ENCODE measurements at regions not wholly inside any gene's neighbourhood (a gene's known extent, or its start where the extent isn't known, plus 50 kb on each side); places are given as distances from the start of the nearest gene placed in this dataset.

DNA sequence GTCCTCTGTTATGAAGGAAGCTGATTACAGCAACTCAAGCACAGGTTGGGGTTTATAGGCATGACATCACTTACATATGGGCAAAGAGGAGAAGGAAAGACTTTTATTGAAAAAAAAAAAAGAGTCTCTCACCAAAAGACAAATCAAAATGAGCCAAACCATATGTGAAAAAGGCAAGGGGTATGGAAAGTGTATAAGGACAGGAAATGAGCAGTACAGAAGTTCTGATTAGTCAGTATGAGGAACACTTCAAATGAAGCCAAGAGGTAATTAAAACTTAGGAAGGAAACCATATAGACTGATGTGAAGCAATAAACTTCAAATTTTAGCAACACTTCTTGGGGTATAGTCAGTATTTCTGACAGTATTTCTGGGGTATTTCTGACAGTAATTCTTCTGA lies 1372.6 kb downstream of the CDH11 start:
- DNase-seq, result no peak

DNA sequence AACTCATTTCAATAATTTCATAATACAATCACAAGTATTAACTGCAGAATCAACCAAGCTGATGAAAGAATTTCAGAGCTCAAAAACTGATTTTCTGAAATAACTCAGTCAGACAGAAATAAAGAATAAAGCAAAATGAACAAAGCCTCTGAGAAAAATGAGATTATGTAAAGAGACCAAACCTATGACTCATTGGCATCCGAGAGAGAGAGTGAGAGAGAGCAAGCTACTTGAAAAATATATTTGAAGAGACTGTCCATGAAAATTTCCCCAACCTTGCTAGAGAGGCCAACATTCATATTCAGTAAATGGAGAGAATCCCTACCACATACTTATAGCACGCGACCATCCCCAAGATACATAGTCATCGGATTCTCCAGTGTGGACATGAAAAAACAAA lies 1376.4 kb downstream of the CDH11 start:
- no peak for DNase-seq

DNA sequence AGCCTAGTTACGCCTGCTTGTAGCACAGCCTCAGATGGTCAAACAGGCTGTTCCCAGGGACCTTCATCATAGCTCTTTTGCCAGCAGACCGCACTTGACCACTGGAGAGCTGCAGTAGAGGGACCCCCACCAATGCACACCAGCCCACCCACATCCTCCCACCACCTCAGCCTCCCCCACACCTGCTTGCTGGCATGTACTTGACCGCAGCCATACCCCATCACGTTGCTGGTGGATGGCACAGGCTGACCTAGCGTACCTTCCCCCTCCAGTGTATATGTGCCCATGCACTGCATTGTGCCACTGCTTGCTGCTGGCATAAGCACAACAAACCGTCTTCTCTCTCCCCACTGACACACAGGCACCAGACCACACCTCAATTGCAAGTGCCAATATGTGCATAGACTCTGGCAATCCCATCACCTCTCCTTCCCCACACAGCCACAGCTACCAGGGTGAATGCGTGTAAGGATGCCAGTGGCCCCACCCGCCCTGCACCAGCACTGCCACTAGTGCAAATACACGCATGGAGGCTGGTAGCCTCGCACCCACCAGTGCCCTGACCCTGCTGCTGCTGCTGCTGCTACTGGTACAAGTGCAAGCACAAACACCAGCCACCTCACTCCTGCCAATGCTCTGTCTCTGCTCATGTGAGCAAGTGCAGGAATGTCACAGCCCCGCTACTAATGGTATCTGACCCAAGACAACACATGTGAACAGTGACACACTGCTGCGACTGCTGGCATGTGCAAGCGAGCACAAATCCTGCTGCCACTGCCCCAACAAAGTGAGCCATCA lies 1377.6 kb downstream of the CDH11 start:
- DNase-seq, result no peak

DNA sequence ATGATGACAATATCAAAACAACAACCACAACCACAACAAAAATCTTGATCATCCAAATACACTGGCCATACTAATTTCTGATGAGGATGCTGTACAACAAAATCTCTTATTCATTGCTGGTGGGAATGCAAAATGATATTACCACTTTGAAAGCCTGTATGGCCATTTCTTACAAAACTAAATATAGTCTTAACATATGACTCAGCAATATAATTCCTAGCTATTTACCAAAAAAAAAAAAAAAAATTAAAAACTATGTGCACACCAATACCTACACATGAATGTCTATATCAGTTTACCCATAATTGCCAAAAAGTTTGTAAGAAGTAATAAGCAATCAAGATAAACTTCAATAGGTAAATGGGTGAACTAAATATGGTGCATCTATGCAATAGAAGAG lies 1379.7 kb downstream of the CDH11 start:
- no peak for DNase-seq

DNA sequence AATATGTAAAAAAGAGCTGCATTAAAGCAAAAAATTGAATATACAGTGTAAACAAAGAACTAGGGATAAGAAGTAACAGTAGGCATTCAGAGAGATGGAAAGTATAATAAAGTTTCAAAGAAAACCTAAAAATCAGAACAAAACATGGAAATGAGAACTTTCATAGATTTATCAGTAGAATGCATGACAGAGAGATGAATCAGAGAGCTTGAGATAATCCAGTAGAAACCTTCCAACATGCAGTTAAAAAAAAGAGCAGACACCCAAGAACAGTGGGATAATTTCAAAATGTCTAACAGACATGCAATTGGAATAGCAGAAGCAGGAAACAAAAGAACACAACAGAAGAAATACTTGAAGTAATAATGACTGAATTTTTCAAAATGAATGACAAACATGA lies 1384.2 kb downstream of the CDH11 start:
- DNase-seq, result no peak

DNA sequence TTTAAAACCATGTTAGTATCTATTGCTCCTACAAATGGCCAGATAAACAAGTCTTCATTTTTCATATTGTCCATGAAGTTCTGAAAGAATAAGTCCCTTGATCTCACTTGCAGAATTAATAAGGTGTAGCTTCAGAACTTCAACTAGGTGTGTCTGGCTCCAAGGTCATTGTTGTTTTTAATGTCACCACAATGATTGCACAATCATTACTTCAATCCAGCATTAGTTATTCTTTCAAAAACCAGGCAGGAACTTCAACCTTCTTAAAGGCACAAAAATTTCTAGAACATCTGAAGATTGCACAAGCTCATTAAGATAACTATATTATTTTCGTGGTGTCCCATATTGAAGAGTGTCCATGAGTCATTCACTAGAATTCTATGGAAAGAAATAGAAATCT lies 1386.4 kb downstream of the CDH11 start:
- DNase-seq, result no peak

DNA sequence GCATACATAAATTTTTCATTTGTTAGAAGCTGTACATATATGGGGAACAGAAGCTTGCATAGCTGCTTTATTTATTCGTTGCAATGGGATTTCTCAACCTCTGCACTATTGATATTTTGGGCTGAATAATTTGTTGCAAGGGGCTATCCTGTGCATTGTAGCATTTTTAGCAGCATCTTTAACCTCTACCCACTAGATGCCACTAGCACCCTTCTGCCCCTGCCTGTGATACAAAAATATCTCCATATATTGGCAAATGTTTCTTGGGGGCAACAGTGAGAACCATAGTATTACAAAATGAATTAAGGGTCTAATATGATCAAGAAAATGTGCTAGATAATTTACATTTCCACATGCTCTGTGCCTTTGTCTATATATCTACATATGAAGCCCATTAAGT lies 1401.0 kb downstream of the CDH11 start:
- DNase-seq, result no peak

DNA sequence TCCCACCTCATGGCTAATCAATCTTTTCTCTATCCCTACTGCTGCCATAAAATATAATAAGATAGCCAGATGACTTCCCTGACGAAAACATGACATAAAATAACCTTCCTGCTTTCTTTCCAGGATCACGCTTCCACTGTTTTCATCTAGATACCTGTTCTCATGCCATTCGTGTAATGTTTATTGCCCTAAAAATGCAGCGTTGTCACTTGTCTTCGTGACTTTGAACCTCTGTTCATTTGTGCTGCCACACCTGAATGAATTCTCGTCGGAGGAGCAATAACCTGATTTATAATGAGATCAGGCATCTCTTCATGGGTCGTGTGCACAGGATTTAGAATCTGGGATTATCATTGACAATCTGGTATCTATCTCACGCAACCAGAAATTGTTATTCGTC lies 1401.9 kb downstream of the CDH11 start:
- DNase-seq, result no peak

DNA sequence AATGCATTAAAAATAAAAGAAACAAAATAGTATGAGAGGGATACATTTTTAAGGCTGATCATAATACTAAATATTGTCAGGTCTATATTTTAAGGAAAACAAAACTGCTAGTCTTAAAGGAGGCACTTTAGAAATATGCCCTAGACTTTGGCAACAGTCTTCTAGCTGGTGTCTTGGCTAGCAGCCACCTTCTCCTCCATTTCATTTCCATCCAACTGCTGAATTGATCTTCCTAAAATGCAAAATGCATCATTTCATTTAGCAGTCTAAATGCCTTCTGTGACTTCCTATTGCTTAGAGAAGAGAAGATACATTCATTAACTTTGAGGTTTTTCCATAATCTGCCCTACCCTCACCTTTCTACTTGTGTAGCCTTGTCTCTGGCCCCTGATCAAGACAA lies 1404.1 kb downstream of the CDH11 start:
- DNase-seq, result no peak

DNA sequence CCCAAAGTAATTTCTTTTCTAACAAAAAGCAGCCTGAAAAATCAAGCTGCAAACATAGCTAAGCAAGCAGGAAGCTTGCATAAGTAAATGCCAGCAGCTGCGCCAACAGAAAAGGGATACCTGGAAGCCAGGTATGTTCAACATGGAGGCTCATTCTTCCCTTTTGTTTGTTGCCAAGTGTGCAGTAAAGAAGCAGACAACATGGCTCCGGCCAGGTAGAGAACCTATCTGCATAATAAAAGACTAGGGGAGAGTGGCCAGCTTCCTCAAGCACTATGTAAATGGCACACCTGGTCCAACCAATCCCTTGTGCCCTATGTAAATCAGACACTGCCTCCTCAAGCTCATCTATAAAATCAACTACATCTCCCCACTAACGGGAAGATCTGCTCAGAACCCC lies 1407.0 kb downstream of the CDH11 start:
- DNase-seq, result no peak

DNA sequence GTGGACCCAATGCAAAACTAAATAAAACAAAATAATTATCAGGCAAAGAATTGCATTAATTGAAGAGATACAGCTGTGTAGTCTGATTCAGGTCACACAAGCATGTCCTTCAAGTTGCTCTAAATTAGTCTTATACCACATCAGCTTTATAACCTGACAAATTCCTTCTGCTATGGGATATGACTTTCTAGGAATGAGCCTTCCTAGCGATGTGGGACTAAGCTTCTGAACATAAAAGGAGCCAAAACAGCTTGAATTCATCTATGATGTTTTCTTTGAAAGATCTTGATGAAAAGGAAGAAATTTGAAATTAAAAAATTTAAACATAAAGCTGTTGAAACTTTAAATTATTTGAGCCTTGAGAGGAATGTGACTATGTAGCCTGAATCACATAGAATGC lies 1409.1 kb downstream of the CDH11 start:
- DNase-seq, result no peak

DNA sequence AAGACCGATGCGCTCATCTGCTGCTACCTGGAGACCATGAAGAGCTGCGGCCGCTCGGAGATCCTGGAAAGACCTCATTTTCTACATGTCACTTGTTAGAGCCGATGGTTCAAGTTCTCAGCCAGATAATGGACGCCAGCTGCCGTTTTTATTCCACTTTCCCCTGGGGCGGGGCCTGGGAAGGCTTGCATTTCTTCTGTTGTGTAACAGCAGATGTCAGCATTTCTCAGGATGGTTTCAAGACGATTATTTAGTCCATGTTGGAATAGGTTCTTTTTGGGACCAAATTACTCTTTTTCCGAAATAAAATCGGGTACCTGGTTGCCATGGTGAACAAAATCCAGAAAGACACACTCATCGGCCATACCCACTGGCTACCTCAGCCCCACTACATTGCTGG lies 1418.3 kb downstream of the CDH11 start:
- DNase-seq, result no peak

DNA sequence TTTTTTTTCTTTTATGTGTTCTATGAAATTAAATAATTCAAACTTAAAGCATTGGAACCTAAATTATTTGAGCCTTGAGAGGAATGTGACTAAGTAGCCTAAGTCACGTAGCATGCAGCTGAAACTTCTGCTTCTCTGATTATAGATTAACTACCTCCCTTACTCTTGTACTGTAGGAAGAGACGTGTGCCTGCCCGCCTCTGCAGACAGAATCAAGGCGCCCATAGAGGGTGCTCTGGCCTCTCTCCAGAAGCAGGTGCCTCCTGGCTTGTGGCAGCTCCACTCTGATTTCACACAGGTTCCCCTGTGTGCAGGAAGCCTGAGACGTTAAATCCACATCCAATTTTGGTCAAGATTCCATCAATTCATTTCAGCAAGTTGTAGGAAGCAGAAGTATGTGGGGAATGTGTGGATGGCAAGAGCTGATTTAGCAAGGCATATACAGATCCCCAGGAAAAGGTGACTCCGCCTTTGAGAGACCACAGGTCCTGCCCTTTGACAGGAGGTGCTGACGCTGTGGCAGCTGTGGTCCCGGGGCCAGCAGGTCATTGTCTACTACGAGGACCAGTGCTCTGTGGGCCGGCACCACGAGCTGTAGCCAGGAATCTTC lies 1418.8 kb downstream of the CDH11 start:
- DNase-seq, result no peak

DNA sequence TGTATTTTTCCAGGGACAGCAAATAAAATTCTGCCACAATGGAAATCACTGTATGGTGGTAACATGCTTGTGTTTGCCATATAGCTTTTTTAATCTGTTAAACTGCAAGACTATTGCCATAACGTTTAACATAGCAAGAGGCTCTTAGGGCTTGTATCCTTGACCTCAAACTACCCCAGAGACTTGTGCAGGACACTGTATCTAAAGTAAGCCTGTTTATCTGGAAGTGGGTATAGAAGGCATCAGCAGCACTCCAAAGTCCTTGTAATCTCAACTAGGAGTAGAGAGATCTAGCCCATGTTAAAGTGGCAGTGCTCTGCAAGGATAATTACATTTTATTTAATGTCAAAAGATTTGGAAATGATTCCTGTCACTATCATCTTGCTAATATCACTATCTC lies 1424.1 kb downstream of the CDH11 start:
- no peak for DNase-seq

DNA sequence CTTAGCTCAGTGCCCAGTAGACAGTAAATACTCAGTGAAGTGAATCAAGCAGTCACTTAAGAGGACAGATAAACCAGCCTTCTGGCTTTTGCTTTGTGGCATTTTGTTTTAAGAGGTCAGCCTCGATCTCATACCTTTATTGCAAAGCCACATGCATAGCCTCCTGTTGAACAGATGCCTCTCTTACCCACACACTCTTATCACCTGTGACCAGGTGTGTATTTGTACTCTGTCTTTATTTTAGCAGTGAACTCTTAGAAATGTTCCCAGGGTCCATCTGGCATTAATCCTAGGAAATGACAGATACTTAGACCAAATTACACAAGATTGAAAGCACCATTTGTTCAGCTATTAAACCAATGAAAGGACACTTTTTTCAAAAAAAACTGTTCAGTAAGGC lies 1426.5 kb downstream of the CDH11 start:
- no peak for DNase-seq

DNA sequence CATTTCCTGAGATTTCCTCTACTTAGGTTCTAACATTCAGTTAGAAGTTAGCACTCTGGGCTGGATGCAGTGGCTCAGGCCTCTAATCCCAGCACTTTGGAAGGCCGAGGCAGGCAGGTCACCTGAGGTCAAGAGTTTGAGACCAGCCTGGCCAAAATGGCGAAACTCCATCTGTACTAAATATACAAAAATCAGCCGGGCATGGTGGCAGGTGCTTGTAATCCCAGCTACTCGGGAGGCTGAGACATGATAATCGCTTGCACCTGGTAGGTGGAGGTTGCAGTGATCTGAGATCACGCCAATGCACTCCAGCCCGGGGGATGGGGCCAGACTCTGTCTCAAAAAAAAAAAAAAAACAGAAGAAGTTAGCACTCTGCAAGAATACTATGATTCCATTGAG lies 1430.9 kb downstream of the CDH11 start:
- DNase-seq, result no peak

DNA sequence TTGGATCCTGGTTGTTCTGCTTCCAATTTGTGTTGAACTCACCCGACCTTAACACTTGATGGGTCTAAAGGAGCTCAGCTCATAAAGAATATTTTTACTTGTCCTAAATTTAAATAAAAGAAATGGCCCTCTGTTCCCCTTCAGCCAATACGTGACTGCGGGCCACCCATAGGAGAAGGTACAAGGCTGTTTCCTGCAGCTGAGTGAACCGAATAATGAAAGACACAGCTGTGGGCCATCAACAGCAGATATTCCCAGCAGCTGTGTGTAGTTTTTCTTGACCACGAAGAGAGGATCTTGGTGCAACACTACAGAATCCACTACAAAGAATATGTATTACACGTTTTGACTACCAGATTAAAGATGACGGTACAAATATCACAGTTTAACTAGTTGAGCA lies 1431.6 kb downstream of the CDH11 start:
- no peak for DNase-seq

DNA sequence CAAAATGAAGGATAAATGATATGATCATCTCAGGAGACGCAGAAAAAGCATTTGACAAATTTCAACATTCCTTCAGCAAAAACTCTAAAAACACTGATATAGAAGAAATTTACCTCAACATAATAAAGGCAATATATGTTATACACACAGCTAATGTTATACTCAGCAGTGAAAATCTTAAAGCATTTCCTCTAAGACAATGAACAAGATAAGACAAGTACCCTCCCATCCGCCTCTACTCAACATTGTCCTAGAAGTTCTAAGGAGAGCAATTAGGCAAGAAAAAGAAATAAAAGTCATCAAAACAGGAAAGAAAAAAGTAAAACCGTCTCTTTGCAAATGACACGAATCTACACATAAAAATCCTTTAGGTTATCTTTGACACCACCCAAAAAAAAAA lies 1432.8 kb downstream of the CDH11 start:
- no peak for DNase-seq

DNA sequence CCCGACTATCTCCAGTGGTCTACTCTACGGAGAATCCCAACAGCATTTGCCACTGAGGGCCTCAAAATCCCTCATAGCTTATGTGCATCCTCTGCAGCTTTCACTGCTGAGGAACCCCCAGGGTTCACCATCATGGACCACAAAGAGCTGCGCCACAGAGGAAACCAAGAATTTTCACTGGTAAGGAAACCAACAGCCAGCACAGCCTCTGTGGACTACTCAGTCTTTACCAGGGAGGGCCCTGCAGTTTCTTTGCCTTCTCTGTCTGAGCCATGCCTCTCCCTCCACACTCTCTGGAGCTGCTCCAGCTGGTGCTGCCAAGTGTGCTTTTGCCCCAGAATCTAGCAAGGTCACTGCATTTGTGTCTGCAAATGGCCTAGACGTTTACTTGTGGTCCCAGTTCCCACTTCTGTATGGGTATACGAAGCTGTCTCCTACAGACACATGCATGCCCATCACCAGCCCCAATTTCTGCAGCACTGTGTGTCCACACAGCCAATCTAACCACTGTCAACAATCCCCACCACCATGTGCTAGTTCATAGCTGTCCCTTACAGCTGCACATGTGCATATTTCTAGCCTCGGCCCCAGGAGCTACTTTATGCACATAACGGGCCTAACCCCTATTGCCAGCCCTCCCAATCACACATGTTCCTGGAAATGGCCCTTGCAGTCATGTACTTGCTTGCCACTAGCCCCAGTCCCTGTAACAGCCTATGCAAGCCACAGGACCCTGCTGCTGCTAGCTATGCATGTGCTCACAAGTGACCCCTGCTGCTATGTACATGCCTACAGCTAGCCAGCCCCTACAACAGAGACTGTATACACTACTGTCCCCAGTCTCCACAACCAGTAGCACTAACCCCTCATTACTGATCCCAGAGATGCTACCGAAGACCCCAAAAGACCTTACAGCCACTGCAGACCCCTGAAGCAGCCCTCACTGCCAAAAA lies 1437.4 kb downstream of the CDH11 start:
- no peak for DNase-seq

DNA sequence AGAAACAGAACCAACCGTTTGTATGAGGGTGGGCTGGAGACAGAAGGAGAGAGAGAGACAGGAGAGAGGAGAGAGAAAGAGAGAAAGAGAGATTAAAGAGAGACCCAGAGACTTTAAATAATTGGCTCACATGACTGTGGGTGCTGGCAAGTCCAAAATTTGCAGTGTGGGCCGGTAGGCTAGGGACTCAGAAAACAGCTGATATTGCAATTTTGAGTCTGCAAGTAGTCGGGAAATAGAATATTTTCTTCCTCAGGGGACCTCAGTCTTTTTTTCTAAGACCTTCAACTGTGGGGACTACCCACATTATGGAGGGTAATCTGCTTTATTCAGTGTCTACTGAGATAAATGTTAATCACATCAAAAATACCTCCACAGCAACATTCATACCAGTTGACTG lies 1439.0 kb downstream of the CDH11 start:
- no peak for DNase-seq

DNA sequence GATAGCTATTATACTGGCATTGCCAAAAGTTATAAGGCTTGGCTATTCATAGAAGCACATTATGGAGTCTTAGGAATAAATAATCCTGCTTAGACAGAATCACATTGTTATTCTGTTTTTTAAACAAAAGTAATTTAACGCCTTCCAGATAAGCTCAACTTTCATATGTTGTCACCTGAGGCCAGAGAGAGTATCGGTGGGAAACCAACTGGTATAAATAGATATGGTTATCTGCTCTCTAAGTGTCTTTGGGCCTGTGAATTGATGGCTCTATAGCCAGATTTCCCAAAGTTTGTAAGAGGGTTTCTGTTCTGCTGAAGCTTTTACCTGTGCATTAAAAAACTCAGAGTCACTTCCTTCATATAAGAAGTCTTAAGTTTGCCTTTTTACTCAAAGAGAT lies 1449.4 kb downstream of the CDH11 start:
- no peak for DNase-seq

DNA sequence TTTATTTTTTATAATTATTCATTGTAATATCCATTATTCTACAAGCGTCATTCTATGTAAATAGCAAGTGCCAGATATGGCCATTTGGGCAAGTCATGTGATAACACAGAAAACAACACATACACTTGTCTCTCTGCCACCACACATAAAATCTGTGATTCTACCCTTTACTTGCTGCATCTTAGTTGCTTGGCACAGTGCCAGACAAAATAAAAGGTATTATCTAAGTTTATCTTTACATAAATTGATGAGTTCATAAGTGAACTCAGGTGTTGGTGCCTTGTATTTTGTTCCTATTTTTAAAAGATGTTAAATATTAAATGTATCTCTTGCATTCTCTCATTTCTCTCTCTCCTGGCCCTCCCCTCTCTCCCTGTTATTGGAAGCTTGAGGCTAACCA lies 1458.7 kb downstream of the CDH11 start:
- no peak for DNase-seq

DNA sequence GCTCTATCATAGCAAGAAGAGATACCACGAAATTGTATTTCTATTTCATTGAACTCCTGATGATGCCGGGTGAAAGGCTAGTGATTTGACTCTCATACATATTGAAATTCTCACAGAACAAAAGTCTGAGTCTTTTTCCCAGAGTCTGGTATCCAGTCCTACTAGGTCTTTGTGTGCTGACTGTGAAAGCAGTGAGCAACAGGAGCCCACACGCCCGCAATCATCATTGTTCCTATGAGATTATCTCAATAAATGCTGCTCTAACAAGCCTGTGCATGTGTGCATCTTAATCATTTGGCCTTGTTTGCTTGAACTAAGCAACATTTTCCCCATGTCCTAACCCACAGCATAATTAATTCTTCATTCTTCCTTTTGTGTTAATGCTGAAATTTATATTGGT lies 1466.0 kb downstream of the CDH11 start:
- no peak for DNase-seq

Measured in MV-4-11 (cell line).